OCI-LY3 (cell line): ENCODE measurements at regions not wholly inside any gene's neighbourhood (a gene's known extent, or its start where the extent isn't known, plus 50 kb on each side); places are given as distances from the start of the nearest gene placed in this dataset.

Experiments used
- CTCF ChIP-seq: fragments of 200-600, 300-600 bp; sonication (generic); IDR thresholded peaks from 2 replicates; pipeline ENCODE4 v1.5.1; 2014; ENCODE audit warnings: antibody characterized with exemption, low read length, low read depth
- EZH2phosphoT487 ChIP-seq: fragments of 200-600 bp; shearing (Covaris generic); IDR thresholded peaks from 2 replicates; pipeline ENCODE4 v1.6.1; 2018; ENCODE audit warnings: antibody characterized with exemption, mixed run types, low read depth

GRCh38 chr5:1656271-1656975 lies 132.7 kb upstream of the LPCAT1 start:
- TF ChIP-seq EZH2phosphoT487: no peak
- TF ChIP-seq CTCF: no peak
